HepG2 (cell line): ENCODE measurements at regions not wholly inside any gene's neighbourhood (a gene's known extent, or its start where the extent isn't known, plus 50 kb on each side); places are given as distances from the start of the nearest gene placed in this dataset.

Experiments used
- CHD4 ChIP-seq: fragments of 200-600 bp; sonication (generic); IDR thresholded peaks from 2 replicates; pipeline ENCODE4 v1.7.0; 2017; ENCODE audit warnings: mild to moderate bottlenecking, low read length, borderline replicate concordance
- CTCF ChIP-seq: sonication (generic); formaldehyde crosslinking; IDR thresholded peaks from 2 replicates; pipeline ENCODE4 v1.5.0; 2020; ENCODE audit warnings: mild to moderate bottlenecking, missing genetic modification reagents, moderate library complexity
- MAFK ChIP-seq, 2 experiments: IDR thresholded peaks in 1 of 2; conservative IDR thresholded peaks in 1 of 2; 2 replicates each; pipeline ENCODE4 v1.6.1; 2011; ENCODE audit warnings: improper control_type of control experiment in 2 of 2, low read length in 2 of 2
- POLR2A ChIP-seq, 2 experiments: IDR thresholded peaks; 2 replicates each; pipeline ENCODE4 v1.6.1; 2011; ENCODE audit warnings: low read depth in 2 of 2, low read length in 2 of 2, mild to moderate bottlenecking in 1 of 2, moderate library complexity in 1 of 2; ENCODE audit not compliant: insufficient read depth in 1 of 2
- POLR2AphosphoS5 ChIP-seq: IDR thresholded peaks from 2 replicates; pipeline ENCODE4 v1.6.1; 2012; ENCODE audit warnings: low read depth, low read length
- ZFY ChIP-seq: sonication (generic); formaldehyde crosslinking; IDR thresholded peaks from 2 replicates; pipeline ENCODE4 v1.4.0; 2020; ENCODE audit warnings: missing genetic modification reagents
- ZNF512B ChIP-seq: sonication (generic); formaldehyde crosslinking; IDR thresholded peaks from 2 replicates; pipeline ENCODE4 v1.5.1; 2020; ENCODE audit warnings: missing genetic modification reagents, mild to moderate bottlenecking, borderline replicate concordance

- TF ChIP-seq POLR2AphosphoS5 = no peak
- TF ChIP-seq CTCF (CRISPR knock-in tag) = no peak
- TF ChIP-seq CHD4 = no peak
- no peak for TF ChIP-seq ZFY (CRISPR knock-in tag)
- no peak for TF ChIP-seq ZNF512B
- TF ChIP-seq POLR2A (IDR thresholded peaks at IDR 0.05; ENCODE audit: insufficient read depth in 1 of 2, low read depth in 2 of 2, low read length in 2 of 2) = no peak
- no peak for TF ChIP-seq MAFK (conservative IDR thresholded peaks at IDR 0.05 in 1 of 2, IDR thresholded peaks at IDR 0.05 in 1 of 2; ENCODE audit: low read length in 2 of 2)
These were observed 107.5 kb downstream of the ODF2L start for GRCh38 chr1:86288586-86289147.
